Astrocyte (in vitro differentiated cells and primary cell): ENCODE measurements at regions not wholly inside any gene's neighbourhood (a gene's known extent, or its start where the extent isn't known, plus 50 kb on each side); places are given as distances from the start of the nearest gene placed in this dataset.

Experiments used
- EZH2 ChIP-seq: IDR thresholded peaks from 2 replicates; pipeline ENCODE4 v1.6.1; 2012; ENCODE audit warnings: mild to moderate bottlenecking, low read length, inconsistent platforms; ENCODE audit not compliant: insufficient read depth
- TF ChIP-seq, protein P1 (sequence below): IDR thresholded peaks from 2 replicates; pipeline ENCODE4 v1.5.1; 2011; ENCODE audit warnings: low read depth, mild to moderate bottlenecking, inconsistent platforms, low read length, moderate library complexity; ENCODE audit not compliant: insufficient read depth

GRCh38 chr4:177191991-177192390, 117.7 kb upstream of the NEIL3 start:
- TF ChIP-seq, protein P1, sequence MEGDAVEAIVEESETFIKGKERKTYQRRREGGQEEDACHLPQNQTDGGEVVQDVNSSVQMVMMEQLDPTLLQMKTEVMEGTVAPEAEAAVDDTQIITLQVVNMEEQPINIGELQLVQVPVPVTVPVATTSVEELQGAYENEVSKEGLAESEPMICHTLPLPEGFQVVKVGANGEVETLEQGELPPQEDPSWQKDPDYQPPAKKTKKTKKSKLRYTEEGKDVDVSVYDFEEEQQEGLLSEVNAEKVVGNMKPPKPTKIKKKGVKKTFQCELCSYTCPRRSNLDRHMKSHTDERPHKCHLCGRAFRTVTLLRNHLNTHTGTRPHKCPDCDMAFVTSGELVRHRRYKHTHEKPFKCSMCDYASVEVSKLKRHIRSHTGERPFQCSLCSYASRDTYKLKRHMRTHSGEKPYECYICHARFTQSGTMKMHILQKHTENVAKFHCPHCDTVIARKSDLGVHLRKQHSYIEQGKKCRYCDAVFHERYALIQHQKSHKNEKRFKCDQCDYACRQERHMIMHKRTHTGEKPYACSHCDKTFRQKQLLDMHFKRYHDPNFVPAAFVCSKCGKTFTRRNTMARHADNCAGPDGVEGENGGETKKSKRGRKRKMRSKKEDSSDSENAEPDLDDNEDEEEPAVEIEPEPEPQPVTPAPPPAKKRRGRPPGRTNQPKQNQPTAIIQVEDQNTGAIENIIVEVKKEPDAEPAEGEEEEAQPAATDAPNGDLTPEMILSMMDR: no peak
- TF ChIP-seq EZH2: no peak
